Trophoblast cell (in vitro differentiated cells and primary cell): ENCODE measurements at regions not wholly inside any gene's neighbourhood (a gene's known extent, or its start where the extent isn't known, plus 50 kb on each side); places are given as distances from the start of the nearest gene placed in this dataset.
"Not testable (repeated sequence)": the region's sequence is repeated elsewhere in the genome, so short reads cannot be mapped to it uniquely, and the experiment has no call there.

ENCODE experiments used
- DNase-seq, 2 donors: peaks; one replicate each; pipeline ENCODE4 v3.0.0-alpha.2; 2016
- H2AFZ ChIP-seq: 2 replicates; pipeline ENCODE4 v1.6.1; 2013; ENCODE audit warnings: low read length, moderate library complexity, mild to moderate bottlenecking; ENCODE audit not compliant: insufficient read depth, poor library complexity
- H2AK5ac ChIP-seq: 2 replicates; pipeline ENCODE4 v1.6.1; 2013; ENCODE audit warnings: mild to moderate bottlenecking, low read length
- H2BK120ac ChIP-seq: 2 replicates; pipeline ENCODE4 v1.6.1; 2013; ENCODE audit warnings: low read length, mild to moderate bottlenecking, moderate library complexity; ENCODE audit not compliant: insufficient read depth, poor library complexity
- H2BK12ac ChIP-seq: 2 replicates; pipeline ENCODE4 v1.6.1; 2013; ENCODE audit warnings: mild to moderate bottlenecking, low read length, moderate library complexity
- H2BK5ac ChIP-seq: 2 replicates; pipeline ENCODE4 v1.6.1; 2013; ENCODE audit warnings: low read length, low read depth, moderate library complexity, mild to moderate bottlenecking; ENCODE audit not compliant: poor library complexity
- H3K14ac ChIP-seq: 2 replicates; pipeline ENCODE4 v1.6.1; 2013; ENCODE audit warnings: mild to moderate bottlenecking, low read length
- H3K18ac ChIP-seq: 2 replicates; pipeline ENCODE4 v1.6.1; 2013; ENCODE audit warnings: mild to moderate bottlenecking, low read length
- H3K23ac ChIP-seq: 2 replicates; pipeline ENCODE4 v1.6.1; 2013; ENCODE audit warnings: low read length
- H3K27ac ChIP-seq: 2 replicates; pipeline ENCODE4 v1.5.1; 2013; ENCODE audit warnings: low read depth, mild to moderate bottlenecking, inconsistent platforms, low read length, moderate library complexity
- H3K27me3 ChIP-seq: 2 replicates; pipeline ENCODE4 v1.6.1; 2013; ENCODE audit warnings: inconsistent platforms, mild to moderate bottlenecking, low read length, moderate library complexity; ENCODE audit not compliant: insufficient read depth
- H3K36me3 ChIP-seq, 2 experiments: 1 replicate in 1 of 2; 2 replicates in 1 of 2; pipeline ENCODE4 v1.6.1; 2013; ENCODE audit warnings: low read length in 2 of 2, mild to moderate bottlenecking in 2 of 2, moderate library complexity in 1 of 2; ENCODE audit not compliant: insufficient read depth in 2 of 2, control insufficient read depth in 1 of 2
- H3K4ac ChIP-seq: 2 replicates; pipeline ENCODE4 v1.6.1; 2013; ENCODE audit warnings: low read depth, mild to moderate bottlenecking, low read length, moderate library complexity
- H3K4me1 ChIP-seq, 2 experiments: 1 replicate in 1 of 2; 2 replicates in 1 of 2; pipeline ENCODE4 v1.6.1; 2013; ENCODE audit warnings: low read length in 2 of 2, mild to moderate bottlenecking in 2 of 2, moderate library complexity in 1 of 2; ENCODE audit not compliant: insufficient read depth in 2 of 2, control insufficient read depth in 1 of 2
- H3K4me2 ChIP-seq: 2 replicates; pipeline ENCODE4 v1.6.1; 2013; ENCODE audit warnings: inconsistent platforms, mild to moderate bottlenecking, low read length, moderate library complexity
- H3K4me3 ChIP-seq: 2 replicates; pipeline ENCODE4 v1.5.1; 2013; ENCODE audit warnings: mild to moderate bottlenecking, low read depth, low read length, inconsistent platforms
- H3K79me1 ChIP-seq: one replicate; pipeline ENCODE4 v1.6.1; 2013; ENCODE audit warnings: low read length
- H3K79me2 ChIP-seq: 2 replicates; pipeline ENCODE4 v1.6.1; 2013; ENCODE audit warnings: low read length, mild to moderate bottlenecking; ENCODE audit not compliant: control insufficient read depth, insufficient read depth, poor library complexity
- H3K9ac ChIP-seq: 2 replicates; pipeline ENCODE4 v1.6.1; 2013; ENCODE audit warnings: mild to moderate bottlenecking, low read length
- H3K9me3 ChIP-seq: 2 replicates; pipeline ENCODE4 v1.6.1; 2013; ENCODE audit warnings: low read depth, mild to moderate bottlenecking, control low read depth, inconsistent platforms, low read length; ENCODE audit not compliant: insufficient read depth
- H4K12ac ChIP-seq: 2 replicates; pipeline ENCODE4 v1.6.1; 2013; ENCODE audit warnings: low read depth, mild to moderate bottlenecking, low read length, moderate library complexity
- H4K8ac ChIP-seq: 2 replicates; pipeline ENCODE4 v1.6.1; 2013; ENCODE audit warnings: low read depth, mild to moderate bottlenecking, low read length, moderate library complexity
- H4K91ac ChIP-seq: one replicate; pipeline ENCODE4 v1.6.1; 2013; ENCODE audit warnings: low read depth, mild to moderate bottlenecking, low read length, moderate library complexity
- WGBS: extraction: QIAGEN DNeasy Blood & Tissue Kit; methylation state at CpG from one replicate; pipeline ENCODE4 v1.1.7; 2013; ENCODE audit warnings: missing lambda C conversion rate; ENCODE audit not compliant: insufficient read length, insufficient coverage; ENCODE audit errors: extremely low coverage; 5-methylcytosine and 5-hydroxymethylcytosine counted together

DNA sequence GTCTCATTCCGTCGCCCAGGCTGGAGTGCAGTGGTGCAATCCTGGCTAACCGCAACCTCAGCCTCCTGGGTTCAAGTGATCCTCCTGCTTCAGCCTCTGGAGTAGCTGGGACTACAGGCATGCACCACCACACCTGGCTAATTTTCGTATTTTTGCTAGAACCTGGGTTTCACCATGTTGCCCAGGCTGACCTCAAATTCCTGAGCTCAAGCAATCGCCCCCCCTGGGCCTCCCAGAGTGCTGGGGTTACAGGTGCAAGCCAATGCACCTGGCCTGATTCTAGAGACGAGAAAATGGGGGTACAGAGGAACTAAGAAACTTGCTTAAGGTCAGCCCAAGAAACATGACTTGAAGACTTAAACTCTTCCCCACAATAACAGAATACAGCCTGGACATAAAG, 111.0 kb downstream of the PRR15 start:
- no CpG with 5 or more reads among the region's 6 CpGs for WGBS
- not testable (repeated sequence) for H2BK5ac ChIP-seq, H3K4me1 ChIP-seq, H3K4me3 ChIP-seq, H3K18ac ChIP-seq, H3K36me3 ChIP-seq, H3K79me1 ChIP-seq, H3K27me3 ChIP-seq, H2BK120ac ChIP-seq, H4K12ac ChIP-seq, H4K91ac ChIP-seq, H3K4me2 ChIP-seq, DNase-seq, H3K4ac ChIP-seq, H3K9ac ChIP-seq, H2AFZ ChIP-seq, H3K14ac ChIP-seq, H3K23ac ChIP-seq, H3K79me2 ChIP-seq, H2AK5ac ChIP-seq, H3K27ac ChIP-seq, H2BK12ac ChIP-seq, H3K9me3 ChIP-seq, H4K8ac ChIP-seq

GRCh38 chr7:29677254-29677653, 113.6 kb downstream of the PRR15 start:
- H3K79me2 ChIP-seq, H3K9ac ChIP-seq, H3K27ac ChIP-seq, H3K9me3 ChIP-seq, H3K27me3 ChIP-seq, H3K4ac ChIP-seq, H2BK120ac ChIP-seq, H3K79me1 ChIP-seq, H2BK12ac ChIP-seq, H2AK5ac ChIP-seq, H2AFZ ChIP-seq, H3K14ac ChIP-seq, H3K18ac ChIP-seq, H4K91ac ChIP-seq, H3K4me1 ChIP-seq, H3K4me3 ChIP-seq, H4K8ac ChIP-seq, H3K36me3 ChIP-seq, H4K12ac ChIP-seq, H3K23ac ChIP-seq, H3K4me2 ChIP-seq, DNase-seq, H2BK5ac ChIP-seq: not testable (repeated sequence)
- WGBS: no CpG with 5 or more reads among the region's 2 CpGs

DNA sequence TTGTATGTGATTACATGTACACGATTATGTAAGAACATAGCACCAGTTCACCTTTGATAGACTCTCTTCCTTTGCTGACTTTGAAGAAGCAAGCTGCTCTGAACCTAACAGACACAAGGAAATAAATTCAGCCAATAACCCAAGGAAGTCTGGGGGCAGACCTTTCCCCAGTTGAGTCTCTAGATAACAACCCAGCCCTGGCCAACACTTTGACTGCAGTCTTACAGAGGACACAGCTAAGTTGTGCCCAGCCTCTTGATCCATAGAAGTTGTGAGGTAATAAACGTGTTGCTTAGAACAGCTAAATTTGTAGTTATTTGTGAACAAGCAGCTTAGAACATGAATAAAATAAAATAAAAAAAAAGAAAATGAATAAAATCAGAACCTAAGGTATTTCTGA, 116.3 kb downstream of the PRR15 start:
- H2AFZ ChIP-seq, H3K79me2 ChIP-seq, H3K27ac ChIP-seq, H3K36me3 ChIP-seq, H3K4ac ChIP-seq, H3K9me3 ChIP-seq, H3K14ac ChIP-seq, H3K27me3 ChIP-seq, H4K12ac ChIP-seq, H2BK12ac ChIP-seq, H2BK120ac ChIP-seq, H3K23ac ChIP-seq, H3K4me1 ChIP-seq, H2AK5ac ChIP-seq, H3K4me2 ChIP-seq, H3K79me1 ChIP-seq, H3K4me3 ChIP-seq, H4K91ac ChIP-seq, H3K9ac ChIP-seq, H3K18ac ChIP-seq, H4K8ac ChIP-seq, DNase-seq, H2BK5ac ChIP-seq: not testable (repeated sequence)
- no CpG with 5 or more reads among the region's 2 CpGs for WGBS

DNA sequence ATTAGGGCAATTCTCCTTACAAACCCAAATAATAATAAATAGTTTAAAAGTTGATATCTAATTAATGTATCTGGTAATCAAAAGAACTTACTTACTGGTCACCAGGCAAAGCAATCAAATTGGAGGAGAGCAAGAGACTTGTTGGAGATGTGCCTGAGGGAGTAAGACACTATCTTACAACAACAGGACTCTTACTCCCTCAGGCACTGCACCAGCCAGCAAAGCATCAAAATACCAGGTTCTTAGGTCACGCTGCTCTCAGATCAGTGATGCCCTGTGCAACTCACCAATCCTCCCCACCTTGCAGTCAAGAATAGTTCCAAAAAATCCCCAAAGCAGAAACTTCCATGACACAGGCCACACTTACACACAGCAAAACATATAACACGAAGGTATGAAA, 117.0 kb downstream of the PRR15 start:
- not testable (repeated sequence) for H2BK120ac ChIP-seq

More for the DNA sequence above, 117.0 kb downstream of the PRR15 start:
- H3K18ac ChIP-seq, H2AK5ac ChIP-seq, H2BK12ac ChIP-seq, H3K36me3 ChIP-seq, H3K9ac ChIP-seq, H4K8ac ChIP-seq, H3K4me2 ChIP-seq, H4K91ac ChIP-seq, H3K23ac ChIP-seq, H2BK5ac ChIP-seq, H3K27me3 ChIP-seq, H4K12ac ChIP-seq, H3K79me2 ChIP-seq, H3K4me1 ChIP-seq, H3K79me1 ChIP-seq, DNase-seq, H3K27ac ChIP-seq, H2AFZ ChIP-seq, H3K9me3 ChIP-seq, H3K4me3 ChIP-seq, H3K14ac ChIP-seq, H3K4ac ChIP-seq: not testable (repeated sequence)
- no CpG with 5 or more reads among the region's 2 CpGs for WGBS
